Daoy (cell line): ENCODE measurements at regions not wholly inside any gene's neighbourhood (a gene's known extent, or its start where the extent isn't known, plus 50 kb on each side); places are given as distances from the start of the nearest gene placed in this dataset.

Experiments used
- DNase-seq: peaks from one replicate; pipeline ENCODE4 v3.0.0-alpha.2; 2015; ENCODE audit warnings: low read depth

GRCh38 chr11:28684011-28684586, 575.9 kb downstream of the METTL15 start:
- DNase-seq, result no peak

GRCh38 chr11:28679795-28680468, 571.7 kb downstream of the METTL15 start:
- no peak for DNase-seq

GRCh38 chr11:28677721-28678120, 569.5 kb downstream of the METTL15 start:
- DNase-seq, result no peak

GRCh38 chr11:28675183-28675582, 567.0 kb downstream of the METTL15 start:
- no peak for DNase-seq

GRCh38 chr11:28674433-28675103, 566.4 kb downstream of the METTL15 start:
- DNase-seq, result peak; percentile 52

GRCh38 chr11:28673691-28674432, 565.7 kb downstream of the METTL15 start:
- peak; percentile 79 for DNase-seq

- no peak for DNase-seq
Observed at GRCh38 chr11:28671274-28671673, 563.1 kb downstream of the METTL15 start.

- no peak for DNase-seq
Observed at GRCh38 chr11:28666632-28667031, 558.4 kb downstream of the METTL15 start.

DNA sequence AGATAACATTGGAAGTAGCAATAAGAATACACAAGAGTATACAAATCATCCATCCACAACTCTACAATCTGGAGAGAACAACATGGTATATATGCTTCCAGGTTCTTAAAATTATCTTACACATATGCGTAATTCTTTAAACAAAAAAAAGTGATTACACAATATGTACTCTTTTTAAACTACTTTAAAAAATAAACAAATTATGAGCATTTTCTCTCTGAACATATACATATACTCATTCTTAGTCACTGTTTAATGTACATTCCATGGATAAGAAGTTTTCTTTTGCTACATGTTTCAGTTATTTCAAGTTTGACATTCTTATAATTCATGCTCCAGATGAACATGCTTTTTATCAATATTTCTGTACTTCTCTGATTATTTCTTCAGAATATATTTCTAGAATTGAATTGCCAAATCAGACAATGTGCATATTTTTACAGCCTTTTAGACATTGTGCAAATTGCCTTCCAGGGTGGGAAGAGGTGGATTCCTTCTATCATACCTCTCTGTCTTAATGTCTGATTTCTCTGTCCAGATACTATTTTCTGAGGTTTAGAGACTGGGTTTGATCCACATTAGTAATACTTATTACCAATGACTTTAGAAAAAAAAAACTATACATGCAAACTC, 551.6 kb downstream of the METTL15 start:
- DNase-seq, result no peak

- DNase-seq, result no peak
Observed at GRCh38 chr11:28657378-28658030, 549.3 kb downstream of the METTL15 start.

DNA sequence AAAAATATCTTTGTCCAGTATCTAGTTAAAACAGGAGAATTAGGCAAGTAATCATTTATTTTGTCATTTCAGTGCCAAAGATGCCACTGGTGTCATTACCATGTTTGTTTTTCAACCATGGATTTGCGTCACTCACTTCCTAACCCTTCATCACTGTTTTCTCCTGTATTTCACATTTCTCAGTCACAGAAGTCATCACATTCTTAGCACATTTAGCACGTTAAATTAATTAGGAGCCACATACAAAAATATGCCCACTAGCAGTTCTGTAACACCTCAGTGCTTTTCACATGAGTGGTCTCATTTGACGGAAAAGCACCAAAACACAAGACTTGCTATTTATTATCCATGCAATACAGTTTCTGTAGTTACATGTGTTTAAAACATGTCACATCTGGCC, 546.0 kb downstream of the METTL15 start:
- no peak for DNase-seq

DNA sequence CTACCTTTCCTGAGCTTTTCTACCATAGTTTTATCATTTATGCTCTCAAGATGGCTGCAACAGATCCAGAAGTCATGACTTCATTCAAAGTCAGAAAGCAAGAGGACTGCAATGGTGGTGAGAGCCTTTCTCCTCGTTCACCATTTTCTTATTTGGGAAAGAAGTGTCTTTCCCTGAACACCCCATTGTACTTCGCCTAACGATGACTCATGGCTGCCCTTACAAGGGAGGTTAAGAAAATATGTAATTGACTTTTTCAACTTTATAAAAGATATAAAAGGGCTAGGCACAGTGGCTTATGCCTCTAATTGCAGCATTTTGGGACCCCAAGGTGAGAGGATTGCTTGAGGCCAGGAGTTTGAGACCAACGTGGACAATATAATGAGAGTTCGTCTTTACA, 541.7 kb downstream of the METTL15 start:
- DNase-seq, result peak; percentile 27

GRCh38 chr11:28636566-28636965, 528.4 kb downstream of the METTL15 start:
- no peak for DNase-seq

DNA sequence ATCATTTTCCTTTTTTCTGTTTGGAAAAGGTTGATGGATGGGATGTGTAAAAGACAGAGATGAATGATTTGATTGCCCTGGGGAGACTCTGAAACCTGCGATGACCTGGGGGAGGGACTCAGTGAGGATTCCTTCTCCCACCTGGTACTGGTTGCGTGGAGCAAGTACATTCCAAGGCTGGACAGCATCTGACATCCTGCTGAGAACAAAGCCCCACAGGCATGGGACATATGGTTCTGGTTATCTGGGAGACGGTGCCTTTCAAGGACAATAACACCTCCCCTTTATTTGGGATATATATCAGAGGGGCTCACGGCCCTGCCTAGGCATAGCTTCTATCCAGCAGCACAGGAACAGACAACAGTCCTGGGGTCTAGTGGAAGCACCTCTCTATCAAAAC, 527.8 kb downstream of the METTL15 start:
- no peak for DNase-seq

- DNase-seq, result peak; percentile 24
Observed at GRCh38 chr11:28632338-28632737, 524.1 kb downstream of the METTL15 start.

GRCh38 chr11:28631148-28631547, 523.0 kb downstream of the METTL15 start:
- no peak for DNase-seq

DNA sequence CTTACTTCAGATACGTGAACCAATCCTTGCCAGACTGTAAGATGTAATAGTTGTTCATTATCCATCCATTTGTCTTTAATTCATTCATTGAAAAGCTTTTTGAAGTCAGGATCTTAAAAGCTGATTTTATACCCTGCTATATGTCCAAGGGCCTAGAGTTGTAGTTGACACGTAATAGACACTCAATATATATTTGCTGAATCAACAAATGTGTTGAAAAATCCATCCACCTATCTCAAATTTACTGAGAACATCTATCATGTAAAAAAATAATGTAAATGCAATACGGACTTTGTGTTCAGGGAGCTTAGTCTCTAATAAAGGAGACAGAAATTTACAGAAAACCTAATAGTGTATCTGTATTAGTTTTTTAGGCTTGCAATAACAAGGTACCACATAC, 521.0 kb downstream of the METTL15 start:
- DNase-seq, result no peak

- DNase-seq, result no peak
Observed at GRCh38 chr11:28628412-28628811, 520.2 kb downstream of the METTL15 start.

DNA sequence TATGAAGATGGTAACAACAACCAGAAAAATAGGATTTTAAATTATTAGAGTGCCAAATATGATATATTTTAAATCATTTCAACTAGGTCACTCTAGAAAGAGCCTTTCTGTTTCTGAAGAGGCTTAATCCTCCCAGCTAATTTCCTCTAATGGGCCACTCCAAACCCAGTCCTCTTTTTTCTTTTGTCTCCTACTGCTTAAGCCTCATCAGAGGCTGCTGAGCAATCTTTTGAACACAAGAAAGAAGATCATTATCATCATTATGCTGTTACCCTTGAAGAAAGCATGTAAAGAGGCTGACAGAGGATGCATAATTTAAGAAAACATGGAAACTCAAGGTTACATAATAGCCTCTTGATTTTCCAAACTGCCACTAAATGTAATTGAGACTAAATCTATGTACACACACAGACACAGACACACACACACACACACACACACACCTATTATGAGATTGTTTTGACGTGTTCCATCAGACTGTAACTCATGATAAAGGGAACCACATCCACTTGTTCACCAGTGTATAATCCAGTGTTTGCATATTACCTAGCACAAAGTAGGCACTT, 519.6 kb downstream of the METTL15 start:
- DNase-seq, result no peak

GRCh38 chr11:28625532-28625931, 517.3 kb downstream of the METTL15 start:
- no peak for DNase-seq

DNA sequence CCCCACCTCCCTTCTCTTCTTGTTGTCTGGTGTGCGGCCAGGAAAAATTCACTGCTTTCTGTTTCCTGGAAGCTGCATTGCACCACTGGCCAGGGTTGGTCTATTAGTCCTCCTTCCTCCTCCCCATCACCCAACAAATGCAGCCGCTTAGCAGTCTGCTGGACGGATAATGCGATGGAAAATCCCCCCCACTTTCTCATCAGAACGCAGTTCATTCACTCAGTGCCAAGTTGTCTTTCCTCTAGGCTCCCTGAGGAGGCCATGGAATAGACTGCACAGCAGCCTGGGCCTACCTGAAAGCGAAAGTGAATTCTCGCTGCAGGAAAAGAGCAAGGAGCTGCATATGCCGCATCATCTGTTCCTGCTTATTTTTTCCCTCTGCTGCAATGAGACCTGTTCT, 513.6 kb downstream of the METTL15 start:
- DNase-seq, result peak; percentile 73
